Stimulated activated CD8-positive, alpha-beta memory T cell treated with anti-CD3 and anti-CD28 coated beads, Interleukin-4, amount 100 ng/mL, for 4 hours (primary cell): ENCODE measurements at regions not wholly inside any gene's neighbourhood (a gene's known extent, or its start where the extent isn't known, plus 50 kb on each side); places are given as distances from the start of the nearest gene placed in this dataset.
A peak's percentile ranks its signal among the peaks of the same experiment; 100 is the strongest.

Source experiments
- DNase-seq, 2 donors: peaks; one replicate each; pipeline ENCODE4 v3.0.0-alpha.2; 2020; ENCODE audit warnings: low read depth in 2 of 2, low spot score in 1 of 2

DNA sequence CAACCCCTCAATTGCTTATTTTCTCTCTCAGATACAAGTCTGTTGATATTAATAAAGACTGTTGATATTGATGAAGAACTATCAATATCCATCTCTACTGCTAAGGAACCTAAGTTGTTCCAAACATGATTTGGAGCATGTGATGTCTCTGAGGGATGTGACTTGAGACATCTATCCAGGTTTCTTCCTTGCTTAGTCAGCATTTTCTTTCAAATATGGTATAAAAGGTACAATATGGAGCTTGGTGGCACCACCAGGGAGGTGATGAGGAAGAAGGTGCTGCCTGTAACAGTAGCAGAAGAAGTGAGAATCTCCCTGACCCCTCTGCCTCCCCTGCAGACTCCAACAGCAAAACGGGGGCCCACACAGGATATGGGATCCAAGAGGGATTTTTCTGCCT is 329.0 kb downstream of the MAF start:
- DNase-seq = no peak

- no peak for DNase-seq
Measured at GRCh38 chr16:79270011-79270410, 330.5 kb downstream of the MAF start.

- peak in 1 of 2 donors; percentile 7 for DNase-seq
Measured at GRCh38 chr16:79269211-79269863, 331.2 kb downstream of the MAF start.

- DNase-seq = peak in 1 of 2 donors; percentile 4
Measured at GRCh38 chr16:79267781-79268180, 332.8 kb downstream of the MAF start.

GRCh38 chr16:79267146-79267545 is 333.4 kb downstream of the MAF start:
- no peak for DNase-seq

DNA sequence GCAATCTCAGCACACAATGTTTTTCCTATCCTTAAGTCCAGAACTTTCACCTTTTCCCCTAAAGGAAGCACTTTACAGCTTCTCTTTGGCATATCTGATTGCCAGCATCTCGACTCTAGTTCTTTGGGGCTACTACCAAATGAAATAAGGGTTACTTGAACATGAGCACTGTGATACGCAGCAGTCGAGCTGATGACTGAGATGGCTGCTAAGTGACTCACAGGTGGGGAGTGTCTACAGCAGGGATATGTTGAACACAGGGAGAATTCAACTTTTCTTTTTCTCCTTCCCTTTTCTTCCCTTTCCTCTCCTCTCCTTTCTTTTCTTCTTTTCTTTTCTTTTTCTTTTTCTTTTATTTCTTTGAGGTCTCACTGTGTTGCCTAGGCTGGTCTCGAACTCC is 334.8 kb downstream of the MAF start:
- DNase-seq = no peak

GRCh38 chr16:79265196-79265595 is 335.3 kb downstream of the MAF start:
- DNase-seq = no peak

DNA sequence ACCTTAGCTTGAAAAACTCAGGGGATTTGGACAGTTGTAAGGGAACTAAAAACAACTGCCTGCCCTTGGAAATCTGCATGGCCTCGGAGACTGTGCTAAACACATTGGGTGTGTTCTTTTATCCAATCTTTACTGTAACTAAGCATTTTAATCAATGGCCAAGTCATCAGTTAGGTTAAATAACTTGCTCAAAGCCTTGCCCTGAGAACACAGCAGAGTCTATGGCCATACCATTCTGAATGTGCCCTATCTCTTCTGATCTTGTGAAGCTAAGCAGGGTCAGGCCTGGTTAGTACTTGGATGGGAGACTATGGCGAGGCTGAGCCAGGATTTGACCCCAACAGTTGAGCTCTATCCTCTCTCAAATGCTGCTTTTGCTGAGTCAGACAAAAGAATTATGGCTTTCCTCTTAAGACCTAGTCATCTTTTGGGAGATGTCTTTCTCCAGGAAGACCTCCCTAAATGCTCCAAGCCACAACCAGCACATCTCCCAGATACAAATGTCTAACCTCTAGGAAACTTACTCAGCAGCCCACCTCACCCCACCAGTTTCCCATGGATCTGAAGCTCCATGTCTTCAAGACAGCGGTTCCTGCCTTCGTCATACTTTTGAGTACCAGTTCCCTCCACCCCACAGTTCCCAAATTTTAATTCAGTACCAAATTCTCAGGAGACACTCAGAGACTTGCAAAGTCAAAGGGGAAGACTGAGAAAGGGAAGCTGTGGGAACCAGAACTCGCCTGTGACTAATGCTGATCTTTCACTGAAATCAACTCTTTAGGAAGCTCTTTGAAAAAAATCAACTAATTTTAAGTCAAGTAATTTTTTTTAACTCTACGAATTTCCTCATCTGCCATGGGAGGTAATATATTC is 336.1 kb downstream of the MAF start:
- DNase-seq = no peak

- no peak for DNase-seq
Measured at GRCh38 chr16:79263425-79263824, 337.1 kb downstream of the MAF start.
